RCC 7860 (cell line): ENCODE measurements at regions not wholly inside any gene's neighbourhood (a gene's known extent, or its start where the extent isn't known, plus 50 kb on each side); places are given as distances from the start of the nearest gene placed in this dataset.
"Not testable (repeated sequence)": the region's sequence is repeated elsewhere in the genome, so short reads cannot be mapped to it uniquely, and the experiment has no call there.

Experiments used
- DNase-seq: peaks from one replicate; pipeline ENCODE4 v3.0.0-alpha.2; 2015; ENCODE audit warnings: low spot score
- FAIRE-seq: peaks from 2 replicates; lab custom pipeline; 2012; peaks lifted over from hg19 to GRCh38; lab: Jason Lieb, UNC

DNA sequence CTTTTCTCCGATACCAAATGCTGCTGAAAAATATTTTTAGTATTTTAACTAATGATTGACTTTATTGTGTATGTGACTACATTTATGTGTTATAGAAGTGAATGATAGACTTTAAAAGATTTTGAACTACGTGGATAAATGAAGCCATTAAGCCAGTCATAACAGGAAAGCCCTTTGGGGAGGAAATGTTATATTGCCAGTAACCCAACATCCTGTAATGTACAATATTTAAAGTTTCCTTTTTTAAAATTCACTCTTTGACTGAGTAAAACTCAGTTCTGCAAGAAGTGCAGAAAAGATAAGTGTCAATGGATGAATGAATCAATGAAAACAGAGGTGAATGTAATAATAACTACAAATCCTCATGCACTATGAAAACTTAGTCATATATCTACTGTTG lies 102.6 kb upstream of the TLE4 start:
- DNase-seq (no peak), FAIRE-seq (no peak)

DNA sequence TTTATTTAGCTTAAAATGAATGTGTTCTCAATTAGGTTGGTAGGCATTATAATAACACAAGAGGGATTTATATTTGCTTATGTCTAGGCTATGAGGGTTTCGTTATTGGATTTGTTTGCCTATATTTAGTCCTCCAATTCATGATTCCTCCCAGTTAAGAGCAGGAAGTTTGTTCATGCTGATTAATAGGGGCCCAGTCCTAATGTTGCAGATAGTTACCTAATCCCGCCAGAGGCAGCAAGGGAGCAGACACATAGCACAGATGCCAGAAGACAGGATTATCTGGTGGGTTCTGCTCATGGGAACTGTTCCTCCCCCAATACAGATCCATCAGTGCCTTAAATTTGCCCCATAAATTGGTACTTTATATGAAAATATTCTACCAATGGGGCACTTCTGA lies 100.8 kb upstream of the TLE4 start:
- no peak for DNase-seq
- no peak for FAIRE-seq

DNA sequence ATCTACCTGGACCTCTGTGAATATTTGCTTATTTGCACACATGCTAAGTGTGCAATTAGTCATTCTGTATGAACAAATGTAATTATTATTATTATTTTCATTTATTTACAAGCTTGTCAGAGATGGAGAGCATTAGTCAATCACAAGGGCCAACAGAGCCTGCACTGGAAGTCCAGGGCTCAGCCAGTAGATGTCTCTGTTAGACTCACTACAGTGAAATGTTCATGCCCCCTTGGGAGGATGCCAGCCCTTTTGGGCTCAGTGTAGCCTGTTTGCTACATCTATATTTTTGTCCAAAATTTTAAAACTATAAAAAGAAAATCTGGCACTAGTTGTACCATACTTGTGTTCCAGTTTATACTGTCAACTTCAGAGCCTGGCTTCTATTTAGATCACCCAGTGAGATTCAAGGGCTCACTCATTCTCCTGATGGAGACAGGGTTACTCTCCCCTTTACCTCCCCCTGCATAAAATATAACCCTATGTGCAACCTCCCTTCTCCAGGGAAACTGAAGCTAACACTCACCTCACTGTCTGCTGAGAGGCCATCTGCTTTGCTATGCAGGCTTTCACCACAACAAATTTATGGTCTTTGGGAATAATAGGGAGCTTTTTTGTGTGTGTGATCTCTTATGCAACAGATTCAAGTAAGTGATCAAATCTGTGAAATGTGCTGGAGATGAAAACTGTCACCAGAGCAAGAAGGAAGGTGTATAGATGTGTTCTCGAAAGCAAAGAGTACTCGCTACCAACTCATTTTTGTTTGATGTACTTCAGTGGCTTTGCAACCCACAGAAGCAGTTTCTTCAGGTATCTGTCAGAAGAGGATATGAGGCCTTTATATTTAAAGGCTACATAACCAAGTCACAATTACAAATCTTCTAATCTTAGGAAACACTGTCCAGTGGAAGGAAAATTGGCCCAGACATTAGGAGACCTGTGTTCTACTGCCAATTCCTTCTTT lies 99.9 kb upstream of the TLE4 start:
- FAIRE-seq (no peak), DNase-seq (no peak)

DNA sequence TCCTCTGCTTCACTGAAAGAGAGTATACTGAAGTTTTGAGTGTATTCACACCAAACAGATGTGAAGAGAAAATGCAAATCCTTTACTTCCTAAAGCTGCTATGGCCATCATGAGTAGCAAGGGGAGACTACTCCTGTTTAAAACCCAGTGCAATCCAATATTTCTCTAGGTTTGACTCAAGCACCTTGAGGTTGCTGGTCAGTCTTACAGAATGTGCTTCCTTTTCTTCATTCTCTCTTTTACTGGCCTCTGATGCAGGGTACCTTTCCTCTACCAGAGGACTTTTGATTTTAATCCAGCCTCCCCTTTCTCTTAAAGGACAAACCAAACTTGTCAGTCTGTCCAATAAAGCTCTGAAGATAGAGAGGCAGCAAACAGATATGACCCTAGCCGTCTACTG lies 98.1 kb upstream of the TLE4 start:
- no peak for FAIRE-seq
- DNase-seq = no peak

DNA sequence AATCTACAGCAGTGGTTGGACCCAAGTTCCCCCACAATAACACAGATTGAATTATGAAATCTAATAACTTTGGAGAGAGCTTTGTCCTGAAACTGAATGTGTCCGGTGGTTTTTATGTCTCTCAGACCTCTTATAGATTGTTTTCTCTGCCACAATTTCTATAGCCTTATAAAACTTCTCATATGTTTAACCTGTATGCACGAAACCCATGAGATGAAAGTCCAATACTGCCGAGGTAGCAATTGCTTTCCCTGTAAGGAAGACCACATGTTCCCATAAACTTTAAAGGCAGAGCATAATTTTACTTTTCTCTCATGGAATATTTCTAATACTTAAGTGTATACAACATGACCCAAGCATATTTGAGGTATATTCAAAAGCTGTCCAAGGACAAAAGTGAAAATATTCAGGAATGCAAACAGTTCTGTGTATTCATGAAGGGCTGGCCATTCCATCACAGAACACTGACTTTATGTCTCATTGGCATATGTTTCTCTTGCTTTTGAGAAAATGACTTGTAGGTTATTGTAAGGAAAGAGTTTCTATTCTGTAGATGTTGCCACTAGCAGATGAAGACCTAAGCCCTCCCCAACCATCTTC lies 94.4 kb upstream of the TLE4 start:
- DNase-seq = no peak

DNA sequence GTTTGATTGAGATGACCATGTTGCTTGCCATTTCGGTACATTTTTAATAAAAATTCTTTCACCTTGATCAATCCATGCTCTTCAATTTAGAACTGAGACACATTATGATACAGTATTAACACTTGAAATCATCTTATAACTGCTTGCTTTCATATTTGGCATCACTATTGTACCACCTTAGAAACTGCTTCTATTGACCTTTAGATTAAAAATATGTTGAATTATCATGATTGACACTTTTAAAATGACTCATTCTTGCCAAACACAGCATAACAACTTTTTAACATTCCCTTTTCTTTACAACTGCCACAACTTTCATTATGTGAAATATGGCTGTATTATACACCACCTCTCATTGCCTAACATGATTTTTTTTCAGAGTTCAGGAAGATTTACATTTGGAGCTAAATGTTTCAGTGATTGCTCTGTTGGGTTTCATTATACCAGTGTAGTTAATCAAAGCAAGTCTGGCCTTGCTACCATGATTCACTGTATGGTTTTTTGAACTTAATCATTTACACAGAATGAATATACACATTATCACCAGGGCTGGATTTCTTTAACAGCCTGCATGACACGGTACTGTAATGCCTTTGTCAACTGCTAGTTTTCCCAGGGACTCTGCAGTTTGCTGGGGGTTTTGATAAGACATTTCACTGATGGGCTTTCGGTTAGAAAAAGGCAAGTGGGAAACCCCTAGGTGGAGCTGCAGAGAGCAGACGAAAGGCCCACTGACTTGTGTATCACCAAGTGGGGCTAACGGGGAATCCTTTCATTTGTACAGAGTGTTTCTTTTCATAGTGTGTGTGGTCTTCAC lies 93.6 kb upstream of the TLE4 start:
- FAIRE-seq (peak; percentile 82), DNase-seq (peak; percentile 56)

More for the DNA sequence above, 94.4 kb upstream of the TLE4 start:
- FAIRE-seq = no peak

DNA sequence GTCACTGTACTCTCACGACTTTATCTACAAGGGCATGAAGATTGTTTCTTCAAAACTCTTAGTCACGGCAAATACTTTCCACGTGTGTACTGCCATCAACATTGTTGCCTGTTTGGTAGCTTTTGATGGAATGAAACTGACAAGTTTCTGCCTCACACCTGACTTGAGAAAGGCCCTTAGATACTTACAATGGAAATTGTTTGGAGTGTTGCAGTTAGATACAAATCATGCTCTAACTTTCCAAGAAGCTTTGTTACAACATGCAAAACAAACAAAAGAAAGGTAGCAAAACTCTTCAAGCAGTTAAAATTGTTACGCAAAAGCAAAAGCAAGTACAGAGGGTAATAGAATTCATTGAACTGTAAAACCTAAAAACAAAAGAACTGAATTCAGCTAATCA lies 91.1 kb upstream of the TLE4 start:
- FAIRE-seq (no peak), DNase-seq (no peak)

DNA sequence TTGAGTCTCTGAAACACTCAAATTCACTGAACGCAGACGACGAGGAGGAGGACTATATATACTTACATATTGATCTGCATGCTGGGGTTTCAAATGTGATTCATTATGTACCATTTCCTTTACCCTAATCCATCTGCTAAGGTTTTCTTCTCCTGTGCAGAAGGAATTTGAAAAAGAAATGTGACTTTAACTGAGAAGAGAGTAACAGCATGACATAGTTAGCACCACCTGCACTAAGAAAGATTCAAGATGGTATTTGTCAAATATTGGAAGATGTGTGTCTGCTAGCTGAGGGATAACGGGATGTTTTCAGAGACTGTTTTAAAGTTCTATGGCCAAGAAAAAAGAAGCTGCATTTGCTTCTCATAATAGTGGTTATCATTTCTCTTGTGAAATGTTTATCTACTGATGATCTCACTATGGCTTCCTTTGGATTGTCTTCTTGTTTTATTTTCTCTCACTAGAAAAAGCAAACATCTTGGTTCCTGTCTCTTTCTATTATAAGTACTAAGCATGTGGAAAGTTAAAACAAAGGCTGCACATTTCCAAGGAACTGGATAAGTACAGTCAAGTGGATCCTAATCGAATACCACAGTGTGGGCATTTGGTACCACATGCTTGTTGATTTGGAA lies 89.8 kb upstream of the TLE4 start:
- no peak for FAIRE-seq
- DNase-seq = no peak

DNA sequence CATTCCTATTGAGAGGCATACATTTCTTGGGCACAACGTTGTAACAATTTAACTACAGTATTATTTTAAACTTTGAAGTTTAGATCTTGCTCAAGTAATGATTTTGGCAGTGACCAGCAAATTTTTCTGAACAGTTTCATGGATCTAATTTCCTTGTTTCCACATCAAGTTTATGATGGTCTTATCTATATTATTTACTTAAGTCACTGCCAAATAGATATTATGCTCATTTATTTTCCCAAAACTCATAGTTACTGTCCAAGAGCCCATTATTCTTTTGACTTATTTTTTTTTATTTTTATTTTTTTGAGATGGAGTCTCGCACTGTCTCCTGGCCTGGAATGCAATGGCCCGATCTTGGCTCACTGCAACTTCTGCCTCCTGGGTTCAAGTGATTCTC lies 86.5 kb upstream of the TLE4 start:
- DNase-seq (no peak), FAIRE-seq (no peak)

DNA sequence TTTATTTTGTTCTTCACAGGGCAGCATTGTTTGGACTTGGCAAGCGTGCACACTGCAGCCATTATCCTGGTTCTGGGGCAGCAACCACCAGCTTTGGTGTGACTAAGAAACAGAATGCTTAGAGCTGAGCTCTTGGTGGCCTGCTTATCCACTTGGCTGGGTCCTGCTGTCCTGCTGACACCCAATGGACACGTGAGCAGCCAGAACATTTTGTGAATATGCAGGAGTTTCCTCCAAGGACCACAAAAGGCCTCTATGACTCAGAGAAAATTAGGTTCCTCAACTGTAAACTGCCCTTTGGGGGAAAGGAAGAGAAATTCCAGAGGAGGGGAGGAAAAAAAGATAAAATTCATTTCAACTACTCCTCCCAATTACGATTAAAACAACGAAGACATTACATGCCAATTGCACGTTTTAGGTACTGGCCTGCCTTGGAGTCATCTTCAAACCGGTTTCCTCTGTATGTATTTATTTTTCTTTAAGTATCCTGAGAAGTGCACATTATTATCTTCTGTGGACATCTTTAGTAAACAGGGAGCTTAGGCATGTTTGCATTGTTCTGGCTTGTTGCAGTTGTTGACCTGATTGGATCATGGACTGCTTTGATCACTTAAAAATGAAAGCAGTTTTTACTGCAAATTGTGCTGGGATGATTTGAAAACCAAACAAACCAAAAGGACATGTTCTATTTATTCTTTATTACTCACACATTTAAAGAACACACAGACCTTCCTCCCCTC lies 82.3 kb upstream of the TLE4 start:
- DNase-seq (peak; percentile 72), FAIRE-seq (peak; percentile 78)

DNA sequence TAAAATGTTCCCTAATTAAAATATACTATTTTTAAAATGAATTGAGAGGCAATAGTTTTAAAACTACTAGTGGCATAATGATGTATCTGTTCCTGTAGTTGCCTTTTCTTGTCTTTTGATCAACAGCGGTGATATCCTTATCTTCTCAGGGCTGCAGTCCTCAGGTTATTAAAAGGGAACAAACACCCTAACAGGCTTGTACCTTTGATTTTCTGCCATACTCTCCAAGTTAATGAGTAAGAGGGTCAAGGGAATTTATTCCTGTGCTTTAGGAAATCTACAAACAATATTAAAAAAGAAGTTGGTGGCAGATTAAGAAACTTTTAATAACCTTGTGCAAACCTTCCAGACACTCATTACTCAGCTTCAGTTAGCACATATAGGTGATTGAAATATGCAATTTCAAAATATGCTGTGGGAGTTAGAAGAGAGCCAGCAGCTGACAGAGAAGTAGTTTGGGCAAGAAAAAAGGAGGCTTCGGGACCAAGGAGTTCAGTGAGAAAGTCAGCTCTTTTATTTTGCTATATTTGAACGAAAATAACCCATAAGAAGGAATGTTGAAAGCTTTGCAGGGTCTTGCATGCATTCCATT lies 81.0 kb upstream of the TLE4 start:
- no peak for FAIRE-seq
- no peak for DNase-seq

DNA sequence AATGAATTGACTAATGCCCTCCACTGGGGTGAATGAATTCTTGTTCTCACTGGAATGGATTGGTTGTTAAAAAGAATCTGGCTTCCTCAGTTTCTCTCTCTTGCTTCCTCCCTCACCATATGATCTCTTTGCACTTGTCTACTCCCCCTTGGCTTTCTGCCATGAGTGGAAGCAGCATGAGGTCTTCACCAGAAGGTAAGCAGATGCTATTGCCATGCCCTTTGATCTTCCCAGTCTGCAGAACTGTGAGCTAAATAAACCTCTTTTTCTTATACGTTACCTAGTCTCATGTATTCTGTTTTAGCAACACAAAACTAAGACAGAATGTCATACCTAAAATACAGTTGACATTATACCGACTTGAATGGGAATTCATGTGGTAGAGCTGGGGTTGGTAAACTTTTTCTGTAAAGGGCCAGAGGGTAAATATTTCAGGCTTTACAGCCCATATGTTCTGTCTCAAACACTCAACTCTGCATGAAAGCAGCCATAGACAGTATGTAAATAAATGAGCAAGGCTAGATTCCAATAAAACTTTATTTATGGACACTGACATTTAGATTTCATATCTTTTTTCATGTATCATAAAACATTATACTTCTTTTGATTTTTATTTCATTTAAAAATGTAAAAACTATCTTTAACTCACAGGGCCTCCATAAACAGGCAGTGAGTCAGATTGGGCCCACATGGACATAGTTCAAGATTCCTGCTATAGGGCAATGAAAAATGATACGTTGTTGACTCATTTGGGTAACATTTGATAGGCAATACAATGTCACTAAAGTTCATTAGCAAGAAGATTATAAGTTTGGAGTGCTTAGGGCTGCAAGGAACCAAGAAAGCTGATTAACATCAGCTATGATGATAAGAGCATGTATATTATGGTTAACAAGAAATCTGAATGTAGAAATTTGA lies 79.4 kb upstream of the TLE4 start:
- DNase-seq (no peak), FAIRE-seq (no peak)

DNA sequence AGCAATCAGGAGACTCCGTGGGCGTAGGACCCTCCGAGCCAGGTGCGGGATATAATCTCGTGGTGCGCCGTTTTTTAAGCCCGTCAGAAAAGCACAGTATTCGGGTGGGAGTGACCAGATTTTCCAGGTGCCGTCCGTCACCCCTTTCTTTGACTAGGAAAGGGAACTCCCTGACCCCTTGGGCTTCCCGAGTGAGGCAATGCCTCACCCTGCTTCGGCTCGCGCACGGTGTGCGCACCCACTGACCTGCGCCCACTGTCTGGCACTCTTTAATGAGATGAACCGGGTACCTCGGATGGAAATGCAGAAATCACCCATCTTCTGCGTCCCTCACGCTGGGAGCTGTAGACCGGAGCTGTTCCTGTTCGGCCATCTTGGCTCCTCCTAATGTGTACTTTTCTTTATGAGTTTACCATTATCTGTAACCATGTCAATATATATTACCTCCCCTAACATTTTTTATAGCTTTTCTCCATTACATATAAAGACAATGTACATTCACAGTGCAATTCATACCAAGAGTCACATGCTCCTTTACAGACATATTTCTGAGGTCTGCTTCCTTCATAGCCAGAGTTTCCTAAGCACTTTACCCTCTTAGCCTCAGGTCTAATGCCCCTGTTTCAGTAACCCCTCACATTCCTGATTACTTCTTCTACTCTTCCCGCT lies 71.4 kb upstream of the TLE4 start:
- DNase-seq, FAIRE-seq: not testable (repeated sequence)

DNA sequence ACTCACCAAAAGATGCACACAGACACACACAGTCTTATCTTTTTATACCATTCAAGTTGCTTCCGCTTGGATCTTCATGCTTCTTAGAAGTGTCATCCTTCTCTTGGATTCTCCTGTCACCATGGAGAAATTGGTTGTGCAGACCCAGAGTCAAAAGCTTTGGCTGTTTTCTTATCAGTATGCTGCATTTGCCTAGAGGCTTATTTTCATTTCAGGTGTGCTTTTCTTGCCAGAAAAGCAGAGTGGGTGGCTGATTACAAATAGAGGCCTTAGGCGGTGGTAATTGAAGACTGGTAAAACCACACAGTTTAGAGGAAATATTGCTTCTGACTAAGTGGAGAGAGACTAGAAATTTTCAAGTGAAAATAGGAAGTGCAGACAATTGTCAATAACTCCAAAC lies 70.2 kb upstream of the TLE4 start:
- DNase-seq = no peak
- no peak for FAIRE-seq

DNA sequence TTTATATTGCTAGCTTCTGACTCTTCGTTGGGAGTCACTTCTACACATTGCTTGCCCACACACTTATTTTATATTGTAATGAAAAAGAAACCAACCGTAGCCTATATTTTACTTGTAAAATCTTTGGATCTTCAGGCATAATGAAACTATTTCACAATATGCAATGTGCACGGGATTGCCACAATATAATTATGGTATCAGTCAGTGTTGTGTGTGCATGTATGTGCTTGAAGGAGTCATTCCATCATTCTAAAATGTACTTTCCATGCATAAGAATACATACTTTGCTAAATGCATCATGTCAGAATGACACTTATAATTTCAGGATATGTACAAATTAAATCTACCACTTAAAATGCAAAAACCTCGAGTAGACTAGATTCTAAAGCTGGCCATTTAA lies 64.0 kb upstream of the TLE4 start:
- FAIRE-seq = no peak
- no peak for DNase-seq

DNA sequence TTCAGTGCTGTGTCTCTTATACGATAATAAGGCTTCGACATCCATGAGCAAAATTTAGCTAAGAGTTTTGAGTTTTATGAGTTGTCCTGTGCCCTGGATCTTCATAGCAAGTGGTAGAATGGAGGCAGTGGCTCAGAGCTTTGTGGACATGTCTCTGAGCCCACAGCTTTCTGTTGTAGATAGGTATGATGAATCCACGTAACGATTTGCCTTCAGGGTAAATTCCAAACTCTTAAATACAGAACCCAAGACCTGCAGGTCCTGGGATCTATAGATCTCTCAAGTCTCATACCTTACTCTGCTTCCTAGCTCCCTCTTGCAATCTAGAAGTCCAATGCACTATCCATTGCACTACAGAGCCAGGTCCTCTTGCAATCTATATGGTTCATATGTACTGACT lies 59.5 kb upstream of the TLE4 start:
- FAIRE-seq = no peak
- DNase-seq = no peak
